Adrenal gland (tissue), 5 donors: ENCODE measurements at regions not wholly inside any gene's neighbourhood (a gene's known extent, or its start where the extent isn't known, plus 50 kb on each side); places are given as distances from the start of the nearest gene placed in this dataset.

Experiments
- CTCF ChIP-seq, 6 experiments: fragments of 450-650 bp in 4 of 6; fragments of 200-600 bp in 2 of 6; sonication (generic) in 1 of 6; IDR thresholded peaks; 1 replicate in 5 of 6; 2 replicates in 1 of 6; pipeline versions ENCODE4 v1.5.1 to v1.8.0; 2016 to 2021; ENCODE audit warnings: antibody characterized with exemption in 6 of 6, mild to moderate bottlenecking in 2 of 6, moderate library complexity in 1 of 6
- POLR2A ChIP-seq, 2 donors: fragments of 450-650 bp; IDR thresholded peaks; one replicate each; pipeline ENCODE4 v1.6.1; 2017; ENCODE audit warnings: antibody characterized with exemption in 2 of 2, mild to moderate bottlenecking in 2 of 2, moderate library complexity in 1 of 2
- donor health status: DM: no; HTN: no; CAD: no.

GRCh38 chr11:107184986-107185385 lies 166.7 kb upstream of the GUCY1A2 start:
- TF ChIP-seq CTCF (IDR thresholded peaks at IDR 0.05) (no peak), POLR2A (IDR thresholded peaks at IDR 0.05) (no peak)
